PC-3 (cell line): ENCODE measurements at regions not wholly inside any gene's neighbourhood (a gene's known extent, or its start where the extent isn't known, plus 50 kb on each side); places are given as distances from the start of the nearest gene placed in this dataset.

ENCODE experiments used
- ATAC-seq: fragments of 200-7000 bp; cut with Tn5 transposase; 2 replicates; pipeline ENCODE4 v1.9.1; 2020; ENCODE audit warnings: mild to moderate bottlenecking, moderate library complexity
- BruUV-seq: library from RNA; stranded (reverse); fragments of 400-500 nt; replicated peaks from 2 replicates; lab custom pipeline; 2021; lab: Mats Ljungman, UMichigan
- CTCF ChIA-PET: fragments of 300-600 bp; sonication (Branson Sonifier 250); formaldehyde crosslinking; loops from one replicate; lab custom pipeline; 2022; ENCODE audit warnings: antibody characterized with exemption; lab: Charles Lee
- POLR2A ChIA-PET: fragments of 300-600 bp; sonication (Branson Sonifier 250); formaldehyde crosslinking; loops from one replicate; lab custom pipeline; 2022; ENCODE audit warnings: antibody characterized with exemption; ENCODE audit not compliant: unreplicated experiment; lab: Charles Lee
- DNase-seq: peaks from one replicate; pipeline ENCODE4 v3.0.0-alpha.2; 2015
- H2AFZ ChIP-seq: fragments of 300-600 bp; sonication (generic); 2 replicates; pipeline ENCODE4 v1.6.0; 2016; ENCODE audit warnings: antibody characterized with exemption, low read length
- H3F3A ChIP-seq: fragments of 300-600 bp; sonication (generic); one replicate; pipeline ENCODE4 v1.6.0; 2017; ENCODE audit warnings: antibody characterized with exemption, low read length, control low read depth, mild to moderate bottlenecking; ENCODE audit not compliant: unreplicated experiment
- H3K27ac ChIP-seq: fragments of 300-600 bp; sonication (generic); 2 replicates; pipeline ENCODE4 v1.5.1; 2016; ENCODE audit warnings: mild to moderate bottlenecking, low read length
- H3K27me3 ChIP-seq: fragments of 300-600 bp; sonication (generic); 2 replicates; pipeline ENCODE4 v1.6.1; 2016; ENCODE audit warnings: low read length, mixed read lengths
- H3K36me3 ChIP-seq: fragments of 300-600 bp; sonication (generic); 2 replicates; pipeline ENCODE4 v1.6.1; 2016; ENCODE audit warnings: low read depth, mixed run types, low read length, mixed read lengths
- H3K4me1 ChIP-seq: fragments of 300-600 bp; sonication (generic); 2 replicates; pipeline ENCODE4 v1.5.1; 2016; ENCODE audit warnings: low read length; ENCODE audit not compliant: insufficient read depth
- H3K4me2 ChIP-seq: fragments of 300-600 bp; sonication (generic); 2 replicates; pipeline ENCODE4 v1.6.0; 2016; ENCODE audit warnings: low read length
- H3K4me3 ChIP-seq: fragments of 300-600 bp; sonication (generic); 2 replicates; pipeline ENCODE4 v1.5.1; 2016; ENCODE audit warnings: mild to moderate bottlenecking, low read length, mixed read lengths
- H3K79me2 ChIP-seq: fragments of 300-600 bp; sonication (generic); 2 replicates; pipeline ENCODE4 v1.6.1; 2017; ENCODE audit warnings: low read length, mixed read lengths
- H3K9ac ChIP-seq: fragments of 300-600 bp; sonication (generic); 2 replicates; pipeline ENCODE4 v1.6.0; 2016; ENCODE audit warnings: mild to moderate bottlenecking, low read length
- H3K9me2 ChIP-seq: fragments of 300-600 bp; sonication (generic); replicated peaks from 2 replicates; pipeline ENCODE4 v1.6.1; 2016; ENCODE audit warnings: mixed run types, low read length, mixed read lengths
- H3K9me3 ChIP-seq: fragments of 300-600 bp; sonication (generic); 2 replicates; pipeline ENCODE4 v1.6.1; 2016; ENCODE audit warnings: low read length, mixed read lengths
- H4K20me1 ChIP-seq: fragments of 300-600 bp; sonication (generic); 2 replicates; pipeline ENCODE4 v1.6.1; 2016; ENCODE audit warnings: low read length, mixed read lengths
- EZH2 ChIP-seq: fragments of 300-600 bp; sonication (generic); IDR thresholded peaks from one replicate; pipeline ENCODE4 v1.6.1; 2017; ENCODE audit warnings: antibody characterized with exemption, mild to moderate bottlenecking, low read length; ENCODE audit not compliant: unreplicated experiment
- EZH2phosphoT487 ChIP-seq: fragments of 300-600 bp; sonication (generic); IDR thresholded peaks from 2 replicates; pipeline ENCODE4 v1.6.1; 2018; ENCODE audit warnings: mild to moderate bottlenecking, antibody characterized with exemption, low read length, borderline replicate concordance
- intact Hi-C: fragments of 100-400 bp; cut with micrococcal nuclease; formaldehyde crosslinking; loops from 2 replicates; pipeline ENCODE4 v1.9.0; 2023
- TF ChIP-seq, protein P1 (sequence below): fragments of 300-600 bp; sonication (generic); conservative IDR thresholded peaks from 2 replicates; pipeline ENCODE4 v1.5.1; 2017; ENCODE audit warnings: antibody characterized with exemption, low read depth, mild to moderate bottlenecking, low read length

DNA sequence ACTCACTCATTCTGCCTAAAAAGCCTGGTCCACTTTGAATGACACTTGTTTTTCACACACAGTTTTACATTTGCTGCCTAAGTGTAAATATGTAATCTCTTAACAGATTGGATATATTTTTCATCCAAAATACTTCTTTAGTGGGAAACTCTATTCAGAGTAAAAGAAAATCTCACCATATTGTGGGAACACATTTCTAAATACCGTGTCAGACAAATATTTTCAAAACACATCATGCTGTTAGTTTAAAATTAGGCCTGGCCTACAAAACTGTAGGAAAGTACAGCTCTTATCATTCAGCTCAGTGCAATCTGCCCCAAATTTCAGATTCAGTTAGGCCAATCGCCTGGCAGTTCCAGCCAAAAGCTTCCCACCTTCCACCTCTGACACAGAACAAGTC lies 849.8 kb downstream of the NXPH1 start:
- Histone ChIP-seq H3K9ac (no peak overlapping the region), H3K4me3 (no peak overlapping the region), H3K4me1 (no peaks in the 10 kb centered on the region), H2AFZ (no peak overlapping the region), H3K36me3 (no peaks in the 10 kb centered on the region), H3K27me3 (no peaks in the 10 kb centered on the region), H3K79me2 (no peaks in the 10 kb centered on the region), H3F3A (no peaks in the 10 kb centered on the region), H4K20me1 (no peaks in the 10 kb centered on the region), H3K27ac (no peak overlapping the region), H3K4me2 (no peak overlapping the region), H3K9me3 (no peaks in the 10 kb centered on the region), H3K9me2 (no peaks in the 10 kb centered on the region)
- DNase-seq (no peak), ATAC-seq (no peak)
- no TSS peak for BruUV-seq
- CTCF ChIA-PET: no interaction called here
- POLR2A ChIA-PET: no interaction called here
- TF ChIP-seq, protein P1, sequence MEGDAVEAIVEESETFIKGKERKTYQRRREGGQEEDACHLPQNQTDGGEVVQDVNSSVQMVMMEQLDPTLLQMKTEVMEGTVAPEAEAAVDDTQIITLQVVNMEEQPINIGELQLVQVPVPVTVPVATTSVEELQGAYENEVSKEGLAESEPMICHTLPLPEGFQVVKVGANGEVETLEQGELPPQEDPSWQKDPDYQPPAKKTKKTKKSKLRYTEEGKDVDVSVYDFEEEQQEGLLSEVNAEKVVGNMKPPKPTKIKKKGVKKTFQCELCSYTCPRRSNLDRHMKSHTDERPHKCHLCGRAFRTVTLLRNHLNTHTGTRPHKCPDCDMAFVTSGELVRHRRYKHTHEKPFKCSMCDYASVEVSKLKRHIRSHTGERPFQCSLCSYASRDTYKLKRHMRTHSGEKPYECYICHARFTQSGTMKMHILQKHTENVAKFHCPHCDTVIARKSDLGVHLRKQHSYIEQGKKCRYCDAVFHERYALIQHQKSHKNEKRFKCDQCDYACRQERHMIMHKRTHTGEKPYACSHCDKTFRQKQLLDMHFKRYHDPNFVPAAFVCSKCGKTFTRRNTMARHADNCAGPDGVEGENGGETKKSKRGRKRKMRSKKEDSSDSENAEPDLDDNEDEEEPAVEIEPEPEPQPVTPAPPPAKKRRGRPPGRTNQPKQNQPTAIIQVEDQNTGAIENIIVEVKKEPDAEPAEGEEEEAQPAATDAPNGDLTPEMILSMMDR: no peak
- TF ChIP-seq EZH2phosphoT487 (no peak), EZH2 (no peak)
- intact Hi-C loops: no loop called here

GRCh38 chr7:9302436-9302835 lies 869.0 kb downstream of the NXPH1 start:
- Histone ChIP-seq H3K9me2 (no peaks in the 10 kb centered on the region), H2AFZ (no peak overlapping the region), H3K4me1 (no peaks in the 10 kb centered on the region), H3K27me3 (no peaks in the 10 kb centered on the region), H3K9me3 (no peaks in the 10 kb centered on the region), H3K36me3 (no peaks in the 10 kb centered on the region), H3K4me3 (no peak overlapping the region), H3K79me2 (no peaks in the 10 kb centered on the region), H3K9ac (no peak overlapping the region), H4K20me1 (no peaks in the 10 kb centered on the region), H3K27ac (no peak overlapping the region), H3K4me2 (no peak overlapping the region), H3F3A (no peaks in the 10 kb centered on the region)
- intact Hi-C loops: no loop called here
- ChIA-PET POLR2A (no interaction called here), CTCF (no interaction called here)
- BruUV-seq: no TSS peak
- no peak for ATAC-seq
- no peak for DNase-seq
- TF ChIP-seq EZH2: no peak
- TF ChIP-seq, protein P1: no peak
- no peak for TF ChIP-seq EZH2phosphoT487

GRCh38 chr7:9307131-9307530 lies 873.7 kb downstream of the NXPH1 start:
- H3K79me2 ChIP-seq: no peaks in the 10 kb centered on the region
- H3K4me2 ChIP-seq: no peak overlapping the region
- no peaks in the 10 kb centered on the region for H3K9me2 ChIP-seq
- intact Hi-C loops: no loop called here
- H3K27me3 ChIP-seq: no peaks in the 10 kb centered on the region
- H3F3A ChIP-seq: no peaks in the 10 kb centered on the region
- no peak overlapping the region for H3K27ac ChIP-seq
- CTCF ChIA-PET: no interaction called here
- no peak overlapping the region for H3K4me3 ChIP-seq
- ATAC-seq (peak; percentile 76), DNase-seq (no peak)
- H3K9ac ChIP-seq: no peak overlapping the region
- TF ChIP-seq, protein P1: no peak
- TF ChIP-seq EZH2phosphoT487 (no peak), EZH2 (no peak)
- H3K9me3 ChIP-seq: no peaks in the 10 kb centered on the region
- no peak overlapping the region for H2AFZ ChIP-seq
- no peaks in the 10 kb centered on the region for H4K20me1 ChIP-seq
- BruUV-seq: no TSS peak
- H3K4me1 ChIP-seq: no peaks in the 10 kb centered on the region
- H3K36me3 ChIP-seq: no peaks in the 10 kb centered on the region
- POLR2A ChIA-PET: no interaction called here
